Colonic mucosa (tissue), 4 donors: ENCODE measurements at regions not wholly inside any gene's neighbourhood (a gene's known extent, or its start where the extent isn't known, plus 50 kb on each side); places are given as distances from the start of the nearest gene placed in this dataset.

ENCODE experiments used
- DNase-seq: peaks from one replicate; pipeline ENCODE4 v3.0.0-alpha.2; 2020
- H3K27ac ChIP-seq: fragments of 200-600 bp; one replicate; pipeline ENCODE4 v1.8.0; 2021
- H3K27me3 ChIP-seq: fragments of 200-600 bp; one replicate; pipeline ENCODE4 v1.8.0; 2021
- H3K36me3 ChIP-seq: fragments of 200-600 bp; one replicate; pipeline ENCODE4 v1.8.0; 2021
- H3K4me1 ChIP-seq: fragments of 200-600 bp; one replicate; pipeline ENCODE4 v1.8.0; 2021; ENCODE audit warnings: mild to moderate bottlenecking
- H3K4me3 ChIP-seq: fragments of 200-600 bp; one replicate; pipeline ENCODE4 v1.8.0; 2021
- H3K9ac ChIP-seq, 2 donors: one replicate each; pipeline ENCODE4 v1.7.0; 2013; ENCODE audit warnings: control low read depth in 2 of 2, low read depth in 2 of 2, low read length in 2 of 2
- H3K9me3 ChIP-seq: fragments of 200-600 bp; one replicate; pipeline ENCODE4 v1.8.0; 2021
- CTCF ChIP-seq: fragments of 200-600 bp; IDR thresholded peaks from one replicate; pipeline ENCODE4 v1.8.0; 2022; ENCODE audit warnings: antibody characterized with exemption, mild to moderate bottlenecking
- intact Hi-C: fragments of 100-400 bp; cut with DNase I; formaldehyde crosslinking; loops from one replicate; pipeline ENCODE4 v1.14.1; 2022
- donor health status: healthy.
- donor health status: DM: no; HTN: no; CAD: no.
- donor health status: DM: no; HTN: no; CAD: no.

- no peaks in the 10 kb centered on the region for H3K9me3 ChIP-seq
- no peaks in the 10 kb centered on the region for H3K27me3 ChIP-seq
- no peak for DNase-seq
- H3K4me3 ChIP-seq, result no peak overlapping the region
- H3K4me1 ChIP-seq, result no peaks in the 10 kb centered on the region
- intact Hi-C loops, result no loop called here
- no peak overlapping the region for H3K9ac ChIP-seq
- H3K27ac ChIP-seq, result no peak overlapping the region
- no peak for TF ChIP-seq CTCF
- H3K36me3 ChIP-seq, result no peaks in the 10 kb centered on the region
Measured at GRCh38 chr1:4261327-4261726, 361.3 kb upstream of the C1orf174 start.

GRCh38 chr1:4262665-4263064 is 362.6 kb upstream of the C1orf174 start:
- intact Hi-C loops, result no loop called here
- Histone ChIP-seq H3K9ac (no peak overlapping the region), H3K27me3 (no peaks in the 10 kb centered on the region), H3K36me3 (no peaks in the 10 kb centered on the region), H3K4me3 (no peak overlapping the region), H3K9me3 (no peaks in the 10 kb centered on the region), H3K27ac (no peak overlapping the region), H3K4me1 (no peaks in the 10 kb centered on the region)
- no peak for TF ChIP-seq CTCF
- DNase-seq, result no peak

- Histone ChIP-seq H3K4me1 (no peaks in the 10 kb centered on the region), H3K27me3 (no peaks in the 10 kb centered on the region)
- intact Hi-C loops, result no loop called here
Measured at GRCh38 chr1:4263699-4264098, 363.6 kb upstream of the C1orf174 start.

GRCh38 chr1:4265836-4266235 is 365.8 kb upstream of the C1orf174 start:
- no peak for DNase-seq
- Histone ChIP-seq H3K27ac (no peak overlapping the region), H3K9me3 (no peaks in the 10 kb centered on the region), H3K4me1 (no peaks in the 10 kb centered on the region), H3K36me3 (no peaks in the 10 kb centered on the region), H3K4me3 (no peak overlapping the region), H3K27me3 (no peaks in the 10 kb centered on the region), H3K9ac (no peak overlapping the region)
- no peak for TF ChIP-seq CTCF
- intact Hi-C loops, result no loop called here

More at GRCh38 chr1:4263699-4264098, 363.6 kb upstream of the C1orf174 start:
- Histone ChIP-seq H3K9me3 (no peaks in the 10 kb centered on the region), H3K4me3 (no peak overlapping the region), H3K36me3 (no peaks in the 10 kb centered on the region), H3K9ac (no peak overlapping the region), H3K27ac (no peak overlapping the region)
- no peak for DNase-seq
- no peak for TF ChIP-seq CTCF

DNA sequence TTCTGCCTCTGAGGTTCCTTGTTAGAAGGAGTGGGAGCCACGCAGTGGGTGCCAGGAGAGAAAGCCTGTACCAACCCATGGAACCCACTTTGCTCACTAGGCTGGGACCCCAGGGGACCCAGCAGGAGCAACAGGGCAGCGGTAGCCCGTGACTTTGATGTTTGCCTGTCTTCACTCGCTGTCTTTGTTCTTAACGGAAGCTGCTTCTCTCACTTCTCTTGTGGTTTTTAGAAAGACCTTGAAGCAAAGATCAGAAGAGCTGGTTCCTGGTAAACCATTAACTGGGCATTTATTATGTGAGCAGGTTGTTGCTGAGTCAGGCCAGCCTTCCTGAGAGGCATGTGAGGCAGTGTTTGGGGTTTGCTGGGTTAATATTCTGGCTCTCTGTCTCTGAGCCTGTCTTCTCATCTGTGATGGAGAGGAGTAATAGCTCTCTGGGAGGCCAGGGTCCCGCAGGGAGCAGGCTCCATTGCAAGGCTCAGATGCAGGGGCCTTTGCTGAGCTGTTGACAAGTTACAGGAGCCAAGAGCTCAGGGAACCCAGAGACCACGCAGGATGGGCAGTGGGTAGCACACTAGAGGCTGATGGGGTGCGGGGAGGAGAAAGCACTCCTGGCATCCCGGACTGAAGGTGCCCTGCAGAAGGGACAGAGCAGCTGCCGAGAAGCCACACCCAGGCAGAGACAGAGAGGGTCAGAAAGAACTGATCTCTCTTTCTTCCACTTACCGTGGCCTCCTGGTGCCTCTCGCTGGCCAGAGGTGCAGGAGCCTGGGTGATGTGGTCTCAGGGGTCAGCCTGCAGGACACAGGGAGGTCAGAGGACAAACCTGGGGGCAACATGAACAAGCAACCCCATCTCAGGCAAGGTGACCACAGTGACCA is 367.5 kb upstream of the C1orf174 start:
- Histone ChIP-seq H3K4me1 (no peaks in the 10 kb centered on the region), H3K9ac (no peak overlapping the region), H3K4me3 (no peak overlapping the region), H3K36me3 (no peaks in the 10 kb centered on the region), H3K27ac (no peak overlapping the region), H3K9me3 (no peaks in the 10 kb centered on the region), H3K27me3 (no peaks in the 10 kb centered on the region)
- intact Hi-C loops, result no loop called here
- TF ChIP-seq CTCF, result no peak
- DNase-seq, result no peak
